Glutamatergic neuron (in vitro differentiated cells): ENCODE measurements at regions not wholly inside any gene's neighbourhood (a gene's known extent, or its start where the extent isn't known, plus 50 kb on each side); places are given as distances from the start of the nearest gene placed in this dataset.

ENCODE experiments used
- DNase-seq: peaks from one replicate; pipeline ENCODE4 v3.0.0; 2022
- H3K27ac Mint-ChIP-seq: one replicate; pipeline ENCODE4 v1.8.0; 2020; ENCODE audit warnings: mild to moderate bottlenecking, mixed read lengths, inconsistent platforms; ENCODE audit not compliant: unreplicated experiment
- H3K27me3 Mint-ChIP-seq: one replicate; pipeline ENCODE4 v1.8.0; 2020; ENCODE audit warnings: mild to moderate bottlenecking, moderate library complexity, mixed read lengths, inconsistent platforms; ENCODE audit not compliant: unreplicated experiment
- H3K36me3 Mint-ChIP-seq: one replicate; pipeline ENCODE4 v1.8.0; 2020; ENCODE audit warnings: mild to moderate bottlenecking, mixed read lengths, inconsistent platforms; ENCODE audit not compliant: unreplicated experiment
- H3K4me1 Mint-ChIP-seq: one replicate; pipeline ENCODE4 v1.8.0; 2020; ENCODE audit warnings: mild to moderate bottlenecking, low read depth, mixed read lengths, inconsistent platforms; ENCODE audit not compliant: unreplicated experiment
- H3K4me3 Mint-ChIP-seq: one replicate; pipeline ENCODE4 v1.8.0; 2020; ENCODE audit warnings: mild to moderate bottlenecking, mixed read lengths, inconsistent platforms; ENCODE audit not compliant: unreplicated experiment
- H3K9me3 Mint-ChIP-seq: one replicate; pipeline ENCODE4 v1.8.0; 2020; ENCODE audit warnings: mild to moderate bottlenecking, moderate library complexity, mixed read lengths, inconsistent platforms; ENCODE audit not compliant: unreplicated experiment
- TF ChIP-seq, protein P1 (sequence below): fragments of 200-600 bp; sonication (generic); IDR thresholded peaks from one replicate; pipeline ENCODE4 v1.5.0; 2021; ENCODE audit not compliant: partially characterized antibody, unreplicated experiment

DNA sequence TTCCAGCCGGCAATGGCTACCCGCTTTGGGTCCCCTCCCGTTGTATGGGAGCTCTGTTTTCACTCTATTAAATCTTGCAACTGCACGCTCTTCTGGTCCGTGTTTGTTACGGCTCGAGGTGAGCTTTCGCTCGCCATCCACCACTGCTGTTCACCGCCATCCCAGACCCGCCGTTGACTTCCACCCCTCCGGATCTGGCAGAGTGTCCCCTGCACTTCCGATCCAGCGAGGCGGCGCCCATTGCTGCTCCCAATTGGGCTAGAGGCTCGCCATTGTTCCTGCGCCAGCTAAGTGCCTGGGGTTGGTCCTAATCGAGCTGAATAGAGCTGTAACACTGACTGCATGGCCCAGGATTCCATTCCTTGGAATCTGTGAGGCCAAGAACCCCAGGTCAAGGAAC, 359.9 kb downstream of the CTTN start:
- Mint-ChIP-seq H3K4me1 (peaks cover 5% of the 10 kb centered on the region), H3K36me3 (peaks cover 10% of the 10 kb centered on the region), H3K27ac (no peak overlapping the region), H3K4me3 (no peak overlapping the region), H3K27me3 (peaks cover 8% of the 10 kb centered on the region), H3K9me3 (peaks cover 3% of the 10 kb centered on the region)
- DNase-seq: no peak
- TF ChIP-seq, protein P1, sequence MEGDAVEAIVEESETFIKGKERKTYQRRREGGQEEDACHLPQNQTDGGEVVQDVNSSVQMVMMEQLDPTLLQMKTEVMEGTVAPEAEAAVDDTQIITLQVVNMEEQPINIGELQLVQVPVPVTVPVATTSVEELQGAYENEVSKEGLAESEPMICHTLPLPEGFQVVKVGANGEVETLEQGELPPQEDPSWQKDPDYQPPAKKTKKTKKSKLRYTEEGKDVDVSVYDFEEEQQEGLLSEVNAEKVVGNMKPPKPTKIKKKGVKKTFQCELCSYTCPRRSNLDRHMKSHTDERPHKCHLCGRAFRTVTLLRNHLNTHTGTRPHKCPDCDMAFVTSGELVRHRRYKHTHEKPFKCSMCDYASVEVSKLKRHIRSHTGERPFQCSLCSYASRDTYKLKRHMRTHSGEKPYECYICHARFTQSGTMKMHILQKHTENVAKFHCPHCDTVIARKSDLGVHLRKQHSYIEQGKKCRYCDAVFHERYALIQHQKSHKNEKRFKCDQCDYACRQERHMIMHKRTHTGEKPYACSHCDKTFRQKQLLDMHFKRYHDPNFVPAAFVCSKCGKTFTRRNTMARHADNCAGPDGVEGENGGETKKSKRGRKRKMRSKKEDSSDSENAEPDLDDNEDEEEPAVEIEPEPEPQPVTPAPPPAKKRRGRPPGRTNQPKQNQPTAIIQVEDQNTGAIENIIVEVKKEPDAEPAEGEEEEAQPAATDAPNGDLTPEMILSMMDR: no peak

DNA sequence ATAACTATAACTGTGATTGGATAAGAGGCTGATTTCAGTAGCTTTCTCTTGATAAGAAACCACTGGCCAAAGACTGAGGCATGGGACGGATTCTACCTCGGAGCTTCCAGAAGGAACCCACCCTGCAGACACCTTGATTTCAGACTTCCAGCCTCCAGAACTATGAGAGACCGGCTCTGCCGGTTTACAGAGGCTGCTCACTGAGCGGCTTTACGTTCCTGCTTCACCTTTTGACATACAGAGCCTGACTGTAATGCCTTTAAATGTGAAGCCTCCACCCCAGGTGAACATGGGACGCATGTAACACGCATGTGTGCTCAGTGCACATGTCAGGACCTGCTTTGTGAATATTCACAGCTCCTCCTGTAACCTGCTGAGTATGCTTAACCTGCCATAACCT, 361.5 kb downstream of the CTTN start:
- H3K27me3 Mint-ChIP-seq: peaks cover 6% of the 10 kb centered on the region
- H3K4me3 Mint-ChIP-seq: no peak overlapping the region
- H3K9me3 Mint-ChIP-seq: peaks cover 6% of the 10 kb centered on the region
- peaks cover 5% of the 10 kb centered on the region for H3K4me1 Mint-ChIP-seq
- no peaks in the 10 kb centered on the region for H3K36me3 Mint-ChIP-seq
- no peak for DNase-seq
- TF ChIP-seq, protein P1: no peak
- no peak overlapping the region for H3K27ac Mint-ChIP-seq

DNA sequence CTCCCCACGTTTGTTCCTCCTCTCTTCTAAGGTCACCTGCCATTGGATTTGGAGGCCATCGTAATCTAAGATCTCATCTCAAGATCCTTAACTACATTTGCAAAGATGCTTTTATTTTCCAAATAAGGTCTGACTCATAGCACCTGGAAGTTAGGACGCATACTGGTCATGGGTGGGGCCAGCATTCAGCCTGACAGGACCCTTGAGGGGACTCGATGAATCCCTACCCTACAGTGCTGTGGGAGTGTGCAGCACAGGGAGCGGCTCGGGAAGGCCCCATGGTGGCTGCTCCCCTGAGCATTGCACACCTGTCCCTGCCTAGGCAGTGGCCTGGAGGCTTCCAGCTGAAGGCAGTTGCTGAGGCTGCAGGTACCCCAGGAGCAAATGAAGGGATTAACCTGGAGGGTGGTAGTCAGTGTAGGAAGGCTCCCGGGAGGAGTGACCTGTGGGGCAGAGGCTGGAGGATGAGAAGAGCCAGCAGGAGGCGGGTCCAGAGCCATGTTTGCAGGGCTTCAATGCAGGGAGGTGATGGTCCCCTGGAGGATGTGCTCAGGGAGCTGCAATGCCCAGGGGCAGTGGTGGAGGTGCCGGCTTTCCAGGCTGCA, 362.2 kb downstream of the CTTN start:
- peaks cover 6% of the 10 kb centered on the region for H3K27me3 Mint-ChIP-seq
- no peak overlapping the region for H3K27ac Mint-ChIP-seq
- H3K36me3 Mint-ChIP-seq: no peaks in the 10 kb centered on the region

DNA sequence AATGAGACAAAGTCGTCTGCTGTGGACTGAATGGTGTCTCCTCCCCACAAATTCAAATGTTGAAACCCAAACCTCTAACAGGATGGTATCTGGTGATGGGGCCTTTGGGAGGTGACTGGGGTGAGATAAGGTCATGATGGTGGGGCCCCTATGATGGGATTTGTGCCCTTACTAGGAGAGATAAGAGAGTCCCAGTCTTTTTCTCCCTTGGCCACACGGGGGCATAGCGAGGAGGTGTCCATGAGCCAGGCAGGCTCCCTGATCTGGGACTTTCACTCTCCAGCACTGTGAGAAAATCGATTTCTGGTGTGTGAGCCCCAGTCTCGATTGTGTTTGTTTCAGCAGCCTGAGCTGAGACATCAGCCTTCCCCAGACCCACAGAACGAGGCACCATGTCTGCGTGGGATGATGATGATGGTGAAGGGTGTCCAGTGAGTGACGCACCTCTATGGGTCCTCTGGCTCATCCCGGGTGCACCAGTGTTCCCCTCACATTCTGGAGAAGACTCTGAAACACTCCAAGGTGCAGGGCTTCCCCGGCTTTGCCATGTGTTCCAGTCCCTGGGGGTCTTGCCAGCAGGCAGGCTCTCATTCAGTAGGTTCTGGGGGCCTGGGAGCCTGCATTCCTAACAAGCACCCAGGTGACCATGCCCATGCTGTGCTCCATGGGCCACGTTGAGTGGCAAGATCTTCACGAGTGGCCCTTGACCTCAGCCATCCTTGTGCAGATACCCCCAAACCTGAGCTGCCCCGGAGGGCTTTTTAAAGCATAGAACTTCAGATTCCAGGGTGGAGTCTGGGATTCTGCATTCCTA, 363.0 kb downstream of the CTTN start:
- Mint-ChIP-seq H3K4me1 (peaks cover 5% of the 10 kb centered on the region), H3K36me3 (no peaks in the 10 kb centered on the region), H3K9me3 (peaks cover 6% of the 10 kb centered on the region), H3K27ac (no peak overlapping the region), H3K27me3 (peaks cover 2% of the 10 kb centered on the region), H3K4me3 (no peak overlapping the region)
- TF ChIP-seq, protein P1: no peak
- DNase-seq: no peak

More for the DNA sequence above, 362.2 kb downstream of the CTTN start:
- TF ChIP-seq, protein P1: no peak
- DNase-seq: no peak
- Mint-ChIP-seq H3K4me3 (no peak overlapping the region), H3K4me1 (peaks cover 5% of the 10 kb centered on the region), H3K9me3 (peaks cover 6% of the 10 kb centered on the region)

DNA sequence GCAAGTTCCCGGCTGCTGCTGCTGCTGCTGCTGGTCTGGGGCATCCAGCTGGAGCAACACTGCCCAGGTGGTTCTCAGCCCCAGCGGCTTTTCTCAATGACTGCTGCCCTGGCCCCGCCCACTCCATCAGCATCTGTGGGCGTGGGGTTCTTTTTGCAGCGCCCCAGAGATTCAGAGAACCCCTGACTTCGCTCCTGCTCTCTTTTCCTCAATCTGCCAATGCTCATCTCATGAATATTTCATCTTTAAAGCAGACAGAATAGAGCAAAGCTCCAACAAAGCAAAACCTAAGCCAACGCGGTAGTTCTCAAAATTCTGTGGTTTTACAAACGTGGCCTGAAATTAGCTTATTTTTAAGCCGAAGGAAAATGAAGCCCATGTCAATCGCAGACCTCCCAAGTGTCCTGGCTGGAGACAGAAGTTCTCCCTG, 363.6 kb downstream of the CTTN start:
- no peak overlapping the region for H3K4me3 Mint-ChIP-seq
- TF ChIP-seq, protein P1: no peak
- peaks cover 10% of the 10 kb centered on the region for H3K9me3 Mint-ChIP-seq
- no peak for DNase-seq
- H3K36me3 Mint-ChIP-seq: peaks cover 5% of the 10 kb centered on the region
- peaks cover 5% of the 10 kb centered on the region for H3K4me1 Mint-ChIP-seq
- H3K27me3 Mint-ChIP-seq: peaks cover 2% of the 10 kb centered on the region
- H3K27ac Mint-ChIP-seq: no peak overlapping the region
